GM23248 (cell line): ENCODE measurements at regions not wholly inside any gene's neighbourhood (a gene's known extent, or its start where the extent isn't known, plus 50 kb on each side); places are given as distances from the start of the nearest gene placed in this dataset.

Source experiments
- DNase-seq: peaks from one replicate; pipeline ENCODE4 v3.0.0-alpha.2; 2015
- H2AFZ ChIP-seq: fragments of 200-600 bp; sonication (generic); 2 replicates; pipeline ENCODE4 v1.6.1; 2016; ENCODE audit warnings: antibody characterized with exemption
- H3F3A ChIP-seq: fragments of 200-600 bp; sonication (generic); 2 replicates; pipeline ENCODE4 v1.6.1; 2016; ENCODE audit warnings: mild to moderate bottlenecking, antibody characterized with exemption, mixed run types; ENCODE audit not compliant: insufficient read depth
- H3K27ac ChIP-seq: fragments of 200-600 bp; sonication (generic); 2 replicates; pipeline ENCODE4 v1.5.1; 2016; ENCODE audit warnings: mild to moderate bottlenecking
- H3K27me3 ChIP-seq: fragments of 200-600 bp; sonication (generic); replicated peaks from 2 replicates; pipeline ENCODE4 v1.6.1; 2016; ENCODE audit warnings: mild to moderate bottlenecking; ENCODE audit not compliant: insufficient read depth
- H3K36me3 ChIP-seq: fragments of 200-600 bp; sonication (generic); 2 replicates; pipeline ENCODE4 v1.6.1; 2016; ENCODE audit warnings: low read depth, mild to moderate bottlenecking
- H3K4me1 ChIP-seq: fragments of 200-600 bp; sonication (generic); 2 replicates; pipeline ENCODE4 v1.6.1; 2016; ENCODE audit warnings: mild to moderate bottlenecking; ENCODE audit not compliant: insufficient read depth
- H3K4me2 ChIP-seq: fragments of 200-600 bp; sonication (generic); one replicate; pipeline ENCODE4 v1.6.1; 2016; ENCODE audit warnings: mild to moderate bottlenecking; ENCODE audit not compliant: unreplicated experiment
- H3K4me3 ChIP-seq: fragments of 200-600 bp; sonication (generic); 2 replicates; pipeline ENCODE4 v1.5.1; 2016; ENCODE audit warnings: mild to moderate bottlenecking
- H3K79me2 ChIP-seq: fragments of 200-600 bp; sonication (generic); 2 replicates; pipeline ENCODE4 v1.6.1; 2016; ENCODE audit warnings: mild to moderate bottlenecking; ENCODE audit not compliant: insufficient read depth
- H3K9ac ChIP-seq: fragments of 200-600 bp; sonication (generic); 2 replicates; pipeline ENCODE4 v1.6.1; 2016; ENCODE audit warnings: mild to moderate bottlenecking
- H3K9me2 ChIP-seq: fragments of 200-600 bp; sonication (generic); 2 replicates; pipeline ENCODE4 v1.6.1; 2016; ENCODE audit warnings: mixed run types, mild to moderate bottlenecking, moderate library complexity; ENCODE audit not compliant: insufficient read depth
- H3K9me3 ChIP-seq: fragments of 200-600 bp; sonication (generic); one replicate; pipeline ENCODE4 v1.6.1; 2017; ENCODE audit warnings: low read depth
- H4K20me1 ChIP-seq: fragments of 200-600 bp; sonication (generic); 2 replicates; pipeline ENCODE4 v1.6.0; 2016; ENCODE audit not compliant: insufficient read depth
- EZH2 ChIP-seq: fragments of 200-600 bp; sonication (generic); IDR thresholded peaks from 2 replicates; pipeline ENCODE4 v1.6.1; 2018; ENCODE audit warnings: antibody characterized with exemption, mild to moderate bottlenecking; ENCODE audit not compliant: insufficient read depth, poor library complexity, severe bottlenecking
- EZH2phosphoT487 ChIP-seq: fragments of 200-600 bp; sonication (generic); IDR thresholded peaks from 2 replicates; pipeline ENCODE4 v1.6.1; 2018; ENCODE audit warnings: antibody characterized with exemption, moderate library complexity, mild to moderate bottlenecking, low read depth; ENCODE audit not compliant: insufficient read depth
- WGBS, 2 experiments: methylation state at CpG; one replicate each; pipeline ENCODE4 v1.1.6; 2015 to 2017; ENCODE audit warnings: low lambda C conversion rate in 2 of 2, low coverage in 1 of 2; ENCODE audit errors: missing lambda C conversion rate in 2 of 2; 5-methylcytosine and 5-hydroxymethylcytosine counted together
- in situ Hi-C: fragments of 300-500 bp; cut with MboI; formaldehyde crosslinking; loops from 2 replicates; pipeline ENCODE4 v1.15.0; 2020

DNA sequence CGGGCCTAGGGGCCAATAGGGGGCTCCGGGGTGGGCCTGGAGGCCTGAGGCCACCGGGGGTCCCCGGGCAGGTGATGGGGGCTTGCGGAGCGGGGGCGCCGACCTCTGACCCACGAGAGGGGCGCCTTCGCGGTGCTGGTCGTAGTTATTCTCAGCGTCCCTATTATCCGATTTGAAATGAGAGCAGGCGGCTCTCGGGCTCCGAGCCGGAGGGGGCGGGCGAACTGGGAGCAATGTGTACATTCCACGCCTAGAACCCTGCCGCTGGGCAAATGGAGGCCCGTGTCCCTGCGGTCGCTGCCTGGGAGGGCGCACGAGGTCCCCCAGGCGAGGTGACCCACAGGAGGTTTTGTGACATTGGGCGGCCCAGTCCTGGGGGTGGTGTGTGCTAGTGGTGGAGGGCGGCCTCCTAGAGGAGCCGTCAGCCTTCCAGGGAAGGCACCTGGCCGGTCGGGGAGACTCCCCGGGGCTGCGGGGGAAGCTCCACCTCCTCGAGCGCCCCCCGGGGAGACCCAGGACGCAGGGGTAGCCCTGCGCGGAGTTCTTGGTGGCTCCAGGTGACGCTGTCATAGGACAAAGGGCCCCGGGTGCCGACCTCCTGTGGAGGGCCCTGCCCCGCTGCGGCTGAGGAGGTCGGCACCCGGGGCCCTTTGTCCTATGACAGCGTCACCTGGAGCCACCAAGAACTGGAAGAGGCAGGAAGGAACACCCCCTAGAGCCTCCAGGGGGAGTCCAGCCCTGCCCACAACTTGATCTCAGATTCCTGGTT lies 102.6 kb upstream of the PRKX start:
- peak; percentile 54 for DNase-seq
- no peaks in the 10 kb centered on the region for H3K9me3 ChIP-seq
- no peaks in the 10 kb centered on the region for H3K36me3 ChIP-seq
- H3K27me3 ChIP-seq: no peaks in the 10 kb centered on the region
- TF ChIP-seq EZH2phosphoT487 (no peak), EZH2 (no peak)
- peak overlapping the region; percentile 65 for H2AFZ ChIP-seq
- H3K4me3 ChIP-seq: peak overlapping the region; percentile 76
- peak overlapping the region; percentile 90 for H3K9ac ChIP-seq
- H3K4me1 ChIP-seq: peaks cover 14% of the 10 kb centered on the region
- in situ Hi-C loops: no loop called here
- peak overlapping the region; percentile 86 for H3K27ac ChIP-seq
- peak overlapping the region; percentile 73 for H3K4me2 ChIP-seq
- peaks cover 13% of the 10 kb centered on the region for H3F3A ChIP-seq
- 0 out of 2 replicates have a peak, but pooled peaks cover 4% of the 10 kb centered on the region for H3K79me2 ChIP-seq
- H3K9me2 ChIP-seq: no peaks in the 10 kb centered on the region
- no peaks in the 10 kb centered on the region for H4K20me1 ChIP-seq
- WGBS, 2 experiments: 3 to 5% methylated on average over 8 to 11 of the region's 50 CpGs

DNA sequence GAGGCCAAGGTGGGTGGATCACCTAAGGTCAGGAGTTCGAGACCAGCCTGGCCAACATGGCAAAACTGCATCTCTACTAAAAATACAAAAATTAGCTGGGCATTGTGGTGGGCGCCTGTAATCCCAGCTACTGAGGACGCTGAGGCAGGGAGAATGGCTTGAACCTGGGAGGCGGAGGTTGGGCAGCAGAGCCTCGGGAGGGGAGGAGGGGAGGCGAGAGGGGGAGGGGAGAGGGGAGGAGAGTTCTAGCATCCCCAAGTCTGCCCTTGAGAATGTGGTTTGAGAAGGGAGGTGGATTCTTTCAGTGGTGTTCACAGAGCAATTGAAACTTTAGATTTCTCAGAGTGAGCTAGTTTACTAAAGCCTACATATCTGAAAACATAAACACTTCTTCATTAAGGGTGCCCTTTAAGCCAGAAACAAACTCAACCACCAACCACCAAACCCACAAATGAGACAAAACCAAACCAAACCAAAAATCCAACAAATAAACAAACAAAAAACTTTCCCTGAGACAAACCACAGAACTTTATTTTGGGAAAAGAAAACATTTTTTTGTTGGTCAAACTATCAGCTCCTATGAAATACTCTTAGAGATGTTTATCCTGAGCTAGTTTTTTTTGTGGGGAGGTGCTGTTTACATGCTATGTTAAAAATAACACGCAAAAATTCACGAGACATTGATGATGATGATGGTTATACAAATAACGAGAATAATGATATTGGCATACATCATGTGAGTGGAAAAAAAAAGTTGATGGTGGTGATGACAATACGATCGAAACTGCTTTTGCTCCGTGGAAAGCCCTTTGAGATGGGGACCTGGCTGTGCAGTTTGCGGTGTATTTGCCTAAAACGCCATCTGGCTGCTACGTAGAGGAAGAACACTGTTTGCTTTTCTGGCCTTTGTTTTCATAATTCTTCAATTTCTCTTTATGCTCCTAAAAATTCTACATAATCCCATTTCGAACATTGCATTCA lies 98.2 kb upstream of the PRKX start:
- no peaks in the 10 kb centered on the region for H4K20me1 ChIP-seq
- no peaks in the 10 kb centered on the region for H3K36me3 ChIP-seq
- in situ Hi-C loops: no loop called here
- H3K4me2 ChIP-seq: no peak overlapping the region
- H3F3A ChIP-seq: no peaks in the 10 kb centered on the region
- no peaks in the 10 kb centered on the region for H3K9me3 ChIP-seq
- no peak overlapping the region for H2AFZ ChIP-seq
- no peak overlapping the region for H3K27ac ChIP-seq
- no peaks in the 10 kb centered on the region for H3K79me2 ChIP-seq
- no peak overlapping the region for H3K4me3 ChIP-seq
- no peaks in the 10 kb centered on the region for H3K9me2 ChIP-seq
- DNase-seq: peak; percentile 65
- no peak overlapping the region for H3K9ac ChIP-seq
- 20 to 27% methylated on average over 15 to 16 of the region's 16 CpGs for WGBS, 2 experiments
- no peak for TF ChIP-seq EZH2
- no peak for TF ChIP-seq EZH2phosphoT487
- 0 out of 2 replicates have a peak, but pooled peaks cover 2% of the 10 kb centered on the region for H3K4me1 ChIP-seq
- H3K27me3 ChIP-seq: no peaks in the 10 kb centered on the region

DNA sequence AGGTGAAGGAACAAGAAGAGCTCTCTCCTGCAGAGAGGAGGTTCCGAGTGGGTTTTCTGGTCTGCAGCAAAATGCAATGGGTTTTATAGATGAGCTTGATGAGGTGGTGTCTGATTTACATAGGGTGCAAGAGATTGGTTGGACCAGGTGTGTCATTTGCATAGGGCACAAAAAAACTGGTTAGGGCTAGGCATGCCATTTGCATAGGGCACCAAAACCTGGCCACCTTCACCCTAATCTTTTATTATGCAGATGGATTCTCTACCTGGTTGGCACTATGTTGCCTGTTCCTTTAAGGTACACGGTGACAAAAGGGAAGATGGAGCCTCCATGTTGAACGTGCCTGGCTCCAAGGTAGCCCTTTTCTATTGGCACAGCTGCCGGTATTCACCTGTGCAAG lies 94.5 kb upstream of the PRKX start:
- H3K9me3 ChIP-seq: no peaks in the 10 kb centered on the region
- TF ChIP-seq EZH2: no peak
- TF ChIP-seq EZH2phosphoT487: no peak
- no peaks in the 10 kb centered on the region for H3K4me1 ChIP-seq
- no peak overlapping the region for H3K4me3 ChIP-seq
- no peaks in the 10 kb centered on the region for H3K79me2 ChIP-seq
- in situ Hi-C loops: no loop called here
- H3K9ac ChIP-seq: no peak overlapping the region
- no peaks in the 10 kb centered on the region for H4K20me1 ChIP-seq
- H3K36me3 ChIP-seq: no peaks in the 10 kb centered on the region
- H3K9me2 ChIP-seq: no peaks in the 10 kb centered on the region
- H3K27me3 ChIP-seq: no peaks in the 10 kb centered on the region
- H3F3A ChIP-seq: no peaks in the 10 kb centered on the region
- WGBS, 2 experiments: 69 to 78% methylated on average over 3 to 4 of the region's 4 CpGs
- H3K4me2 ChIP-seq: no peak overlapping the region
- no peak for DNase-seq
- no peak overlapping the region for H2AFZ ChIP-seq
- H3K27ac ChIP-seq: no peak overlapping the region

DNA sequence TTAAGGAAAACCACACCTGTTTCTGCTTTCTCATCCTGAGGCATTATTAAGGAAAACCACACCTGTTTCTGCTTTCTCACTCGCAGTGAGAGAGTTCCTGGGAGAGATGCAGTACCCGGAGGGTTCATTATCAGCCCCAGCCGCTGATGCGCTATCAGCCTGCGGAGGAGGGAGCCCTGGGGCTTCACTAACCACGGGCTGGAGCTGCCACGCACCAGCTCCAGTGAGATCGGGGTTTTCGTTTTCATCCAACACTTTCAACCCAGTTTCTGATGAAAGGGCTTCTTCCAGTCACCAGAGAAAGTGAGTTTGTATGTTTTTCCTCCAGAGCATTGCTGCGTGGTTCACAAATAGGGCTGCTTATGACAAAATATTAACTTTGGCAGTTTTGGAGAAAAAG lies 93.2 kb upstream of the PRKX start:
- no peaks in the 10 kb centered on the region for H4K20me1 ChIP-seq
- no peak overlapping the region for H2AFZ ChIP-seq
- H3K4me3 ChIP-seq: no peak overlapping the region
- H3K9me2 ChIP-seq: no peaks in the 10 kb centered on the region
- in situ Hi-C loops: no loop called here
- H3K79me2 ChIP-seq: no peaks in the 10 kb centered on the region
- no peaks in the 10 kb centered on the region for H3K27me3 ChIP-seq
- DNase-seq: no peak
- 46 to 49% methylated on average over 10 of the region's 10 CpGs for WGBS, 2 experiments
- H3F3A ChIP-seq: no peaks in the 10 kb centered on the region
- H3K9ac ChIP-seq: no peak overlapping the region
- TF ChIP-seq EZH2phosphoT487 (no peak), EZH2 (no peak)
- H3K9me3 ChIP-seq: no peaks in the 10 kb centered on the region
- H3K4me2 ChIP-seq: no peak overlapping the region
- H3K36me3 ChIP-seq: no peaks in the 10 kb centered on the region
- H3K4me1 ChIP-seq: no peaks in the 10 kb centered on the region
- no peak overlapping the region for H3K27ac ChIP-seq
